Rectal smooth muscle tissue (tissue), 1 donor: ENCODE measurements at regions not wholly inside any gene's neighbourhood (a gene's known extent, or its start where the extent isn't known, plus 50 kb on each side); places are given as distances from the start of the nearest gene placed in this dataset.

Source experiments
- H3K27ac ChIP-seq: one replicate; pipeline ENCODE4 v1.7.0; 2013; ENCODE audit warnings: low read depth, low read length, inconsistent platforms
- H3K27me3 ChIP-seq: one replicate; pipeline ENCODE4 v1.7.0; 2013; ENCODE audit warnings: low read length; ENCODE audit not compliant: control insufficient read depth, insufficient read depth
- H3K36me3 ChIP-seq: one replicate; pipeline ENCODE4 v1.7.0; 2013; ENCODE audit warnings: low read length; ENCODE audit not compliant: control insufficient read depth, insufficient read depth
- H3K4me1 ChIP-seq: one replicate; pipeline ENCODE4 v1.7.0; 2013; ENCODE audit warnings: low read length; ENCODE audit not compliant: control insufficient read depth, insufficient read depth
- H3K4me3 ChIP-seq: one replicate; pipeline ENCODE4 v1.7.0; 2013; ENCODE audit warnings: low read length
- H3K9ac ChIP-seq: one replicate; pipeline ENCODE4 v1.7.0; 2013; ENCODE audit warnings: low read length

GRCh38 chr9:86645303-86645702 lies 291.1 kb upstream of the TUT7 start:
- H3K27ac ChIP-seq = no peak overlapping the region
- no peaks in the 10 kb centered on the region for H3K36me3 ChIP-seq
- H3K27me3 ChIP-seq = no peaks in the 10 kb centered on the region
- H3K9ac ChIP-seq = no peak overlapping the region
- H3K4me1 ChIP-seq = no peaks in the 10 kb centered on the region
- no peak overlapping the region for H3K4me3 ChIP-seq

GRCh38 chr9:86644675-86645034 lies 290.4 kb upstream of the TUT7 start:
- Histone ChIP-seq H3K27ac (no peak overlapping the region), H3K4me1 (no peaks in the 10 kb centered on the region), H3K36me3 (no peaks in the 10 kb centered on the region), H3K9ac (no peak overlapping the region), H3K4me3 (no peak overlapping the region), H3K27me3 (no peaks in the 10 kb centered on the region)

- H3K9ac ChIP-seq = no peak overlapping the region
- no peaks in the 10 kb centered on the region for H3K36me3 ChIP-seq
- H3K4me3 ChIP-seq = no peak overlapping the region
- no peaks in the 10 kb centered on the region for H3K27me3 ChIP-seq
- no peaks in the 10 kb centered on the region for H3K4me1 ChIP-seq
- no peak overlapping the region for H3K27ac ChIP-seq
These were observed 289.9 kb upstream of the TUT7 start for GRCh38 chr9:86643946-86644674.

GRCh38 chr9:86642721-86643120 lies 288.5 kb upstream of the TUT7 start:
- Histone ChIP-seq H3K9ac (no peak overlapping the region), H3K27ac (no peak overlapping the region), H3K4me1 (no peaks in the 10 kb centered on the region), H3K36me3 (no peaks in the 10 kb centered on the region), H3K4me3 (no peak overlapping the region), H3K27me3 (no peaks in the 10 kb centered on the region)

GRCh38 chr9:86641970-86642369 lies 287.8 kb upstream of the TUT7 start:
- Histone ChIP-seq H3K4me3 (no peak overlapping the region), H3K9ac (no peak overlapping the region), H3K27ac (no peak overlapping the region), H3K36me3 (no peaks in the 10 kb centered on the region), H3K27me3 (no peaks in the 10 kb centered on the region), H3K4me1 (no peaks in the 10 kb centered on the region)

GRCh38 chr9:86639899-86640379 lies 285.7 kb upstream of the TUT7 start:
- H3K4me1 ChIP-seq = peaks cover 6% of the 10 kb centered on the region
- no peak overlapping the region for H3K4me3 ChIP-seq
- no peak overlapping the region for H3K9ac ChIP-seq
- no peaks in the 10 kb centered on the region for H3K36me3 ChIP-seq
- H3K27me3 ChIP-seq = no peaks in the 10 kb centered on the region
- H3K27ac ChIP-seq = no peak overlapping the region

GRCh38 chr9:86639287-86639686 lies 285.1 kb upstream of the TUT7 start:
- no peaks in the 10 kb centered on the region for H3K36me3 ChIP-seq
- no peak overlapping the region for H3K9ac ChIP-seq
- H3K27ac ChIP-seq = no peak overlapping the region
- H3K4me1 ChIP-seq = peaks cover 6% of the 10 kb centered on the region
- H3K4me3 ChIP-seq = no peak overlapping the region
- H3K27me3 ChIP-seq = no peaks in the 10 kb centered on the region

GRCh38 chr9:86638109-86638508 lies 283.9 kb upstream of the TUT7 start:
- H3K27ac ChIP-seq = no peak overlapping the region
- H3K4me3 ChIP-seq = no peak overlapping the region
- no peak overlapping the region for H3K9ac ChIP-seq
- H3K36me3 ChIP-seq = no peaks in the 10 kb centered on the region
- H3K4me1 ChIP-seq = peaks cover 6% of the 10 kb centered on the region
- no peaks in the 10 kb centered on the region for H3K27me3 ChIP-seq

GRCh38 chr9:86637515-86637914 lies 283.3 kb upstream of the TUT7 start:
- no peaks in the 10 kb centered on the region for H3K27me3 ChIP-seq
- no peak overlapping the region for H3K27ac ChIP-seq
- no peak overlapping the region for H3K4me3 ChIP-seq

GRCh38 chr9:86636519-86636918 lies 282.3 kb upstream of the TUT7 start:
- no peaks in the 10 kb centered on the region for H3K27me3 ChIP-seq
- no peak overlapping the region for H3K27ac ChIP-seq
- H3K4me1 ChIP-seq = peaks cover 6% of the 10 kb centered on the region
- H3K9ac ChIP-seq = no peak overlapping the region
- no peak overlapping the region for H3K4me3 ChIP-seq
- H3K36me3 ChIP-seq = no peaks in the 10 kb centered on the region

More at GRCh38 chr9:86637515-86637914, 283.3 kb upstream of the TUT7 start:
- Histone ChIP-seq H3K9ac (no peak overlapping the region), H3K4me1 (peaks cover 6% of the 10 kb centered on the region), H3K36me3 (no peaks in the 10 kb centered on the region)

- Histone ChIP-seq H3K27me3 (no peaks in the 10 kb centered on the region), H3K27ac (no peak overlapping the region), H3K4me3 (no peak overlapping the region), H3K36me3 (no peaks in the 10 kb centered on the region), H3K9ac (no peak overlapping the region), H3K4me1 (peaks cover 6% of the 10 kb centered on the region)
These were observed 281.8 kb upstream of the TUT7 start for GRCh38 chr9:86636038-86636437.

- H3K36me3 ChIP-seq = no peaks in the 10 kb centered on the region
- no peak overlapping the region for H3K27ac ChIP-seq
- no peak overlapping the region for H3K4me3 ChIP-seq
- no peak overlapping the region for H3K9ac ChIP-seq
- H3K4me1 ChIP-seq = peaks cover 6% of the 10 kb centered on the region
- no peaks in the 10 kb centered on the region for H3K27me3 ChIP-seq
These were observed 280.3 kb upstream of the TUT7 start for GRCh38 chr9:86634501-86634900.

GRCh38 chr9:86633945-86634344 lies 279.7 kb upstream of the TUT7 start:
- H3K4me3 ChIP-seq = no peak overlapping the region
- no peaks in the 10 kb centered on the region for H3K27me3 ChIP-seq
- H3K9ac ChIP-seq = no peak overlapping the region
- H3K4me1 ChIP-seq = peaks cover 6% of the 10 kb centered on the region
- H3K27ac ChIP-seq = no peak overlapping the region
- H3K36me3 ChIP-seq = no peaks in the 10 kb centered on the region
